OCI-LY1 (cell line): ENCODE measurements at regions not wholly inside any gene's neighbourhood (a gene's known extent, or its start where the extent isn't known, plus 50 kb on each side); places are given as distances from the start of the nearest gene placed in this dataset.

ENCODE experiments used
- H2AFZ ChIP-seq: fragments of 200-600 bp; sonication (generic), shearing (Covaris generic); 2 replicates; pipeline ENCODE4 v1.6.0; 2014; ENCODE audit warnings: antibody characterized with exemption, mild to moderate bottlenecking, low read length
- H3F3A ChIP-seq: fragments of 200-600 bp; sonication (generic), shearing (Covaris generic); 2 replicates; pipeline ENCODE4 v1.6.0; 2014; ENCODE audit warnings: mild to moderate bottlenecking, antibody characterized with exemption, low read length, moderate library complexity; ENCODE audit not compliant: insufficient read depth
- H3K27ac ChIP-seq: fragments of 200-600 bp; sonication (generic); 2 replicates; pipeline ENCODE4 v1.5.1; 2014; ENCODE audit warnings: low read length, mixed run types, mild to moderate bottlenecking, low read depth; ENCODE audit not compliant: poor library complexity, severe bottlenecking
- H3K27me3 ChIP-seq: fragments of 200-600 bp; sonication (generic); 2 replicates; pipeline ENCODE4 v1.6.0; 2014; ENCODE audit warnings: antibody characterized with exemption, mild to moderate bottlenecking, low read length, moderate library complexity; ENCODE audit not compliant: insufficient read depth
- H3K36me3 ChIP-seq: fragments of 200-600 bp; sonication (generic); 2 replicates; pipeline ENCODE4 v1.6.1; 2014; ENCODE audit warnings: mild to moderate bottlenecking, antibody characterized with exemption, low read length, moderate library complexity, mixed read lengths; ENCODE audit not compliant: insufficient read depth
- H3K4me1 ChIP-seq: fragments of 200-600 bp; sonication (generic); 2 replicates; pipeline ENCODE4 v1.5.1; 2014; ENCODE audit warnings: mild to moderate bottlenecking, low read length, moderate library complexity; ENCODE audit not compliant: insufficient read depth, severe bottlenecking
- H3K4me2 ChIP-seq: fragments of 200-600 bp; sonication (generic), shearing (Covaris generic); 2 replicates; pipeline ENCODE4 v1.6.1; 2014; ENCODE audit warnings: low read length
- H3K4me3 ChIP-seq: fragments of 200-600 bp; sonication (generic); 2 replicates; pipeline ENCODE4 v1.5.1; 2014; ENCODE audit warnings: low read length, low read depth, mild to moderate bottlenecking, mixed read lengths; ENCODE audit not compliant: poor library complexity, severe bottlenecking
- H3K79me2 ChIP-seq: fragments of 200-600 bp; shearing (Covaris generic); 2 replicates; pipeline ENCODE4 v1.6.1; 2016; ENCODE audit warnings: mixed run types, low read length, mixed read lengths; ENCODE audit not compliant: insufficient read depth
- H3K9ac ChIP-seq: fragments of 200-600 bp; sonication (generic), shearing (Covaris generic); 2 replicates; pipeline ENCODE4 v1.6.1; 2014; ENCODE audit warnings: mild to moderate bottlenecking, low read length, mixed read lengths
- H3K9me2 ChIP-seq: fragments of 200-600 bp; sonication (generic), shearing (Covaris generic); 2 replicates; pipeline ENCODE4 v1.6.1; 2014; ENCODE audit warnings: low read depth, mild to moderate bottlenecking, low read length, mixed read lengths
- H3K9me3 ChIP-seq: fragments of 200-600 bp; shearing (Covaris generic); 2 replicates; pipeline ENCODE4 v1.6.1; 2014; ENCODE audit warnings: low read length, mixed read lengths
- H4K20me1 ChIP-seq: fragments of 200-600 bp; sonication (generic), shearing (Covaris generic); 2 replicates; pipeline ENCODE4 v1.6.0; 2016; ENCODE audit warnings: mild to moderate bottlenecking, low read length; ENCODE audit not compliant: insufficient read depth
- EZH2 ChIP-seq: fragments of 200-600 bp; sonication (generic), shearing (Covaris generic); IDR thresholded peaks from 2 replicates; pipeline ENCODE4 v1.8.0; 2017; ENCODE audit warnings: borderline replicate concordance, mixed run types, mild to moderate bottlenecking, antibody characterized with exemption, low read length, moderate library complexity, mixed read lengths
- TF ChIP-seq, protein P1 (sequence below): fragments of 200-600 bp; sonication (generic), shearing (Covaris generic); IDR thresholded peaks from 2 replicates; pipeline ENCODE4 v1.5.1; 2017; ENCODE audit warnings: mild to moderate bottlenecking, antibody characterized with exemption, low read length, moderate library complexity, mixed read lengths

GRCh38 chr16:51071326-51071725, 79.7 kb downstream of the SALL1 start:
- Histone ChIP-seq H3K79me2 (no peaks in the 10 kb centered on the region), H3K27ac (no peak overlapping the region), H4K20me1 (no peaks in the 10 kb centered on the region), H3K36me3 (no peaks in the 10 kb centered on the region), H3K4me2 (no peak overlapping the region), H3K4me1 (no peaks in the 10 kb centered on the region), H3K4me3 (no peak overlapping the region), H3K27me3 (no peaks in the 10 kb centered on the region), H3K9me2 (no peaks in the 10 kb centered on the region), H3K9ac (no peak overlapping the region), H3F3A (no peaks in the 10 kb centered on the region), H3K9me3 (no peaks in the 10 kb centered on the region), H2AFZ (no peak overlapping the region)
- no peak for TF ChIP-seq EZH2

DNA sequence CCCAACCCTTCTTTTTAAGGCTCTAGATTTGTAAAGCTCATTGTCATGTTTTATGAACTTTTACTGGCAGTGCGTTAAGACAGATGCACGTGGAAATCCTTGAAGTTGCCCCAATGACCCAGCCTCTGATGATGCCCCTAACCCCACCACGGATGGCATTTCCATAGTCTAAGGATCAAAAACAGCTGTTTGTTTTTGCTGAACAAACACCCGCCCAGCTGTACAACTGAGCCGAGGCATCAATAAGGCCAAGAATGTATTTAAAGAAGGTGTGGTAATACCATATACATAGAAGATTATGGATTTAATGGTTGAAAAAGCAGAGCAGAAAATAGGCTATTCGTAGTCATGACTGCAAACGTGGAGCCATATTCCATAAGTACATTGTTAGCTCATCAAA, 83.7 kb downstream of the SALL1 start:
- no peaks in the 10 kb centered on the region for H3K27me3 ChIP-seq
- H2AFZ ChIP-seq, result no peak overlapping the region
- H4K20me1 ChIP-seq, result no peaks in the 10 kb centered on the region
- TF ChIP-seq EZH2, result no peak
- TF ChIP-seq, protein P1, sequence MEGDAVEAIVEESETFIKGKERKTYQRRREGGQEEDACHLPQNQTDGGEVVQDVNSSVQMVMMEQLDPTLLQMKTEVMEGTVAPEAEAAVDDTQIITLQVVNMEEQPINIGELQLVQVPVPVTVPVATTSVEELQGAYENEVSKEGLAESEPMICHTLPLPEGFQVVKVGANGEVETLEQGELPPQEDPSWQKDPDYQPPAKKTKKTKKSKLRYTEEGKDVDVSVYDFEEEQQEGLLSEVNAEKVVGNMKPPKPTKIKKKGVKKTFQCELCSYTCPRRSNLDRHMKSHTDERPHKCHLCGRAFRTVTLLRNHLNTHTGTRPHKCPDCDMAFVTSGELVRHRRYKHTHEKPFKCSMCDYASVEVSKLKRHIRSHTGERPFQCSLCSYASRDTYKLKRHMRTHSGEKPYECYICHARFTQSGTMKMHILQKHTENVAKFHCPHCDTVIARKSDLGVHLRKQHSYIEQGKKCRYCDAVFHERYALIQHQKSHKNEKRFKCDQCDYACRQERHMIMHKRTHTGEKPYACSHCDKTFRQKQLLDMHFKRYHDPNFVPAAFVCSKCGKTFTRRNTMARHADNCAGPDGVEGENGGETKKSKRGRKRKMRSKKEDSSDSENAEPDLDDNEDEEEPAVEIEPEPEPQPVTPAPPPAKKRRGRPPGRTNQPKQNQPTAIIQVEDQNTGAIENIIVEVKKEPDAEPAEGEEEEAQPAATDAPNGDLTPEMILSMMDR, result no peak
- no peaks in the 10 kb centered on the region for H3F3A ChIP-seq
- H3K36me3 ChIP-seq, result no peaks in the 10 kb centered on the region
- no peaks in the 10 kb centered on the region for H3K4me1 ChIP-seq
- no peak overlapping the region for H3K4me3 ChIP-seq
- no peak overlapping the region for H3K9ac ChIP-seq
- no peaks in the 10 kb centered on the region for H3K9me2 ChIP-seq
- H3K79me2 ChIP-seq, result no peaks in the 10 kb centered on the region
- no peaks in the 10 kb centered on the region for H3K9me3 ChIP-seq
- no peak overlapping the region for H3K4me2 ChIP-seq
- no peak overlapping the region for H3K27ac ChIP-seq

DNA sequence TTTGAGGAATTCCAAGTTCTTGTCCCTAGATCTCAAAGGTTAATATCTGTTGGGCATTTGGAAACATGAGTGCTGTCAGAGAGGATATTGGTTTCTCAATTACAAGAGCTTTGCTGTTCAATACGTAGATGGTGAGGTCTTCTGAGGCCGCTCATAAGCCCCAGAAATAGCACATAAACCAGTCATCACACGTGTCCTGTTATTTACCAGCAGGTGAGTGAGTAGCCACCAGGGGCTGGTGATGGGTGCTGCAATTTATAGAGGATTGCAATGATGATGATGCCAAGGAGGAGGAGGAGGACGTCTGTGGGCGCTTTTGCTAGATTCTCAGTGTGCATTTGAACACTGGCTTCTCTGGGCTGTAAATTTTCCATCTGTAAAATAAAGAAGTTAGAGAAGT, 89.0 kb downstream of the SALL1 start:
- Histone ChIP-seq H3K79me2 (no peaks in the 10 kb centered on the region), H2AFZ (no peak overlapping the region), H3K4me1 (no peaks in the 10 kb centered on the region), H3K4me3 (no peak overlapping the region), H4K20me1 (no peaks in the 10 kb centered on the region), H3K27me3 (no peaks in the 10 kb centered on the region), H3F3A (no peaks in the 10 kb centered on the region), H3K9me3 (no peaks in the 10 kb centered on the region), H3K9ac (no peak overlapping the region), H3K36me3 (no peaks in the 10 kb centered on the region), H3K4me2 (no peak overlapping the region), H3K27ac (no peak overlapping the region), H3K9me2 (no peaks in the 10 kb centered on the region)
- TF ChIP-seq EZH2, result no peak
- TF ChIP-seq, protein P1, result no peak

DNA sequence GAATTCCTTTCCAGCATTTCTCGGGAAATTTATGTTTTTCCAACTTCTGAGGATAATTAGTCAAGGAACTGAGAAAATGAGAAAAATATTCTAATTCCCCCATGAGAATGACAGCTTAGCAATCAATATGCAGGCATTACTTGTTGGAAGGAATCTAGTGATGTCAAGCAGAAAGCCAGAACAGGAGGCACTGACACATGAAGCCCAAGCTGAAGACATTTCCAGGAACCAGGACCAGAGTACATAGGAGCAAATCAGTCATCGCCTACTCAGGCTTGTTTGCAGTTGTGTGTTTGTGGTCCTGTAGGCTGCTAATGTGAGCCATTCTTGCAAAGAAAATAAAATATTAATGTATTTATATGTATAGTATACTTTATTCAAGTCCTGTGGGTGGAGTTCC, 89.7 kb downstream of the SALL1 start:
- H2AFZ ChIP-seq, result no peak overlapping the region
- no peaks in the 10 kb centered on the region for H3K4me1 ChIP-seq
- no peak for TF ChIP-seq EZH2
- TF ChIP-seq, protein P1, result no peak

More for the DNA sequence above, 89.7 kb downstream of the SALL1 start:
- H3F3A ChIP-seq, result no peaks in the 10 kb centered on the region
- no peaks in the 10 kb centered on the region for H3K27me3 ChIP-seq
- H3K9me3 ChIP-seq, result no peaks in the 10 kb centered on the region
- no peaks in the 10 kb centered on the region for H4K20me1 ChIP-seq
- H3K79me2 ChIP-seq, result no peaks in the 10 kb centered on the region
- no peaks in the 10 kb centered on the region for H3K9me2 ChIP-seq
- H3K4me2 ChIP-seq, result no peak overlapping the region
- H3K36me3 ChIP-seq, result no peaks in the 10 kb centered on the region
- H3K4me3 ChIP-seq, result no peak overlapping the region
- no peak overlapping the region for H3K9ac ChIP-seq
- H3K27ac ChIP-seq, result no peak overlapping the region
